ENCODE measurements at regions not wholly inside any gene's neighbourhood (a gene's known extent, or its start where the extent isn't known, plus 50 kb on each side); places are given as distances from the start of the nearest gene placed in this dataset.
"Not testable (repeated sequence)": the region's sequence is repeated elsewhere in the genome, so short reads cannot be mapped to it uniquely, and the experiment has no call there.

GRCh38 chr7:131154380-131154779 is 173.3 kb upstream of the MKLN1 start:
- no peak for DNase-seq

GRCh38 chr7:131157530-131158243 is 170.0 kb upstream of the MKLN1 start:
- DNase-seq, result no peak

- DNase-seq, result not testable (repeated sequence)
Observed at GRCh38 chr7:131158244-131158636, 169.4 kb upstream of the MKLN1 start.

- DNase-seq, result no peak
Observed at GRCh38 chr7:131159961-131160361, 167.7 kb upstream of the MKLN1 start.

- DNase-seq, result no peak
Observed at GRCh38 chr7:131161103-131161502, 166.6 kb upstream of the MKLN1 start.

- no peak for DNase-seq
Observed at GRCh38 chr7:131164025-131164925, 163.4 kb upstream of the MKLN1 start.

- no peak for DNase-seq
Observed at GRCh38 chr7:131166066-131166465, 161.6 kb upstream of the MKLN1 start.

- no peak for DNase-seq
Observed at GRCh38 chr7:131170440-131171271, 157.0 kb upstream of the MKLN1 start.

- no peak for DNase-seq
Observed at GRCh38 chr7:131173145-131173890, 154.4 kb upstream of the MKLN1 start.

GRCh38 chr7:131174391-131174790 is 153.3 kb upstream of the MKLN1 start:
- DNase-seq, result no peak

GRCh38 chr7:131174855-131175254 is 152.8 kb upstream of the MKLN1 start:
- no peak for DNase-seq

GRCh38 chr7:131182446-131183058 is 145.1 kb upstream of the MKLN1 start:
- no peak for DNase-seq

- no peak for DNase-seq
Observed at GRCh38 chr7:131183072-131183471, 144.6 kb upstream of the MKLN1 start.

- no peak for DNase-seq
Observed at GRCh38 chr7:131183611-131184119, 144.0 kb upstream of the MKLN1 start.

GRCh38 chr7:131186816-131187215 is 140.9 kb upstream of the MKLN1 start:
- DNase-seq, result no peak

GRCh38 chr7:131188367-131189339 is 139.0 kb upstream of the MKLN1 start:
- DNase-seq, result no peak

GRCh38 chr7:131189488-131189887 is 138.2 kb upstream of the MKLN1 start:
- no peak for DNase-seq

- no peak for DNase-seq
Observed at GRCh38 chr7:131190146-131190545, 137.5 kb upstream of the MKLN1 start.

GRCh38 chr7:131190581-131190980 is 137.1 kb upstream of the MKLN1 start:
- no peak for DNase-seq

GRCh38 chr7:131194070-131194865 is 133.4 kb upstream of the MKLN1 start:
- no peak for DNase-seq

Data from NCI-H446 treated with DMSO at 0.1 percent for 48 hours (cell line).